Amniotic epithelial cell (primary cell): ENCODE measurements at regions not wholly inside any gene's neighbourhood (a gene's known extent, or its start where the extent isn't known, plus 50 kb on each side); places are given as distances from the start of the nearest gene placed in this dataset.
"Not testable (repeated sequence)": the region's sequence is repeated elsewhere in the genome, so short reads cannot be mapped to it uniquely, and the experiment has no call there.

Experiments
- DNase-seq: peaks from one replicate; pipeline ENCODE4 v3.0.0-alpha.2; 2010; ENCODE audit warnings: low read depth

DNA sequence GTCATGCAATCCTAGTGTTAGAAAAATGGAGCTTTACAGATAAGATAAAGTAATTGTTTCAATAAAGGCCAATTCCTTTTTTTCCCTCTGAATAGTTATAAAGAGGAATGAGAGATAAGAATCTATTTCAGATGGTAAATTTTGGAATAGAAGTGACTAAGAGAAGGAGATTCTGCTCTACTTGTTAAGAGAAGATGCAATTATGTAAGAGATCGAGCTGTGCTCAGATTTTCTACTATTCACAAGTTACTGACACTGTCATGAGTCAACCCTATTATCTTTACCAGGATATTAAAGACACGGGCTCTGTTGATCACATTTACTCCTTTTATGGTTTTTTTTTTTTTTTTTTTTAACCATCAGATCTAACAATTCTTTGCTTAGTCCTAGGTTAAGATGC lies 511.3 kb downstream of the ARL4A start:
- peak; percentile 80 for DNase-seq

- no peak for DNase-seq
Observed at GRCh38 chr7:13201628-13202027, 514.2 kb downstream of the ARL4A start.

DNA sequence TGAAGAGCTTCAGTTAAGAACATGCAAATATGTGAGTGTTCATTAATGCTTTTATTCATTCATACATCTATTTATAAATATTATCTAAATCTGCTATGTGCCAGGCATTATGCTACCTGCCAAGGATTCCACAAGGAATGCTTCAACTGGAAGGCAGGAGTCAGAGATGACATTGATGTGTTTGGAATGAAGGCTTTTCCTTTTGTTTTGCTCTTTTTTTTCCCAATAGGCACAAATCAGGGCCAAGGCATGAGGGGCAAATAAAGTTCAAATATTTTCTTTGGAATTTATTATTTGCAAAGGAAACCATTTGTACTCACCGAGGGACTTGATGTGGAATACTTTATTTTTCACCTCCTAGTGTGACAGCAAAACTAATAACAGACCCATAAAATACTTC lies 530.3 kb downstream of the ARL4A start:
- DNase-seq = no peak

- no peak for DNase-seq
Observed at GRCh38 chr7:13225068-13225467, 537.6 kb downstream of the ARL4A start.

GRCh38 chr7:13226385-13226784 lies 539.0 kb downstream of the ARL4A start:
- DNase-seq = no peak

GRCh38 chr7:13231216-13231615 lies 543.8 kb downstream of the ARL4A start:
- DNase-seq = no peak

DNA sequence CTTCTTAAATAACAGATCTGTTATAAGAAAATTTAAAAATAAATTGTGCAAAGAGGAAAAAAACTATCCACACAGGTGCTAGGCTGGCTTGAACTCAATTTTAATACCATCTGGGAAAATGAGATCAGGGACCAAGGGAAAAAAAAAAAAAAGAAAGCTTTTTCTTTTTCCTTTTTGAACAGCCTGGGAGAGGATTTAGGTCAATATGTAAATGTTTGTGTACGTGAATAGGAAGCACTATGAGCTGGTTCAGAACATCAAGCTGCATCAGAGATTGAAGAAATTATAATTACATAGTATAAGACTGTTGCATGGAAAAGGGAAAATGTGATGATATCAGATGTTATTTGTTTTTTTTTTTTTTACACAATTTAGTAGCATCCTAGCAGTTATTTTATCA lies 548.0 kb downstream of the ARL4A start:
- no peak for DNase-seq

GRCh38 chr7:13236026-13236425 lies 548.6 kb downstream of the ARL4A start:
- no peak for DNase-seq

DNA sequence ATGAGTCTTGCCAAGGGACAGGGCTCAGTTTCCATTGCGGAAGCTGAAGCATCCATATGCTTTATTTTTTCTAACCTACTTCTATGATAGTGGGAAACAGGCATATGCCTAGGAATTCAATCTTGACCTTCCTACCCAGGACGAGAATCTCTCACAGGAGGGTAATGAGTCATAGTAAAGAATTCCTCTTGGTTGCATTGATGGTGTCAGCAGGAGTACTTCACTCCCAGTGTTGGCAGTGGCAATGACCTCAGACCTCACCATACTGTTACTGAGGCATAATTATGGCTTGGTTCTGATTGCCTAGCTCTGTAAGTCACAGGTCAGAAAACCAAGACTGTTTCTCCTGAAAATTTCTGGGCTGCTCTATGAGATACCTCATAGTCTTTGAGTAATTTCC lies 552.9 kb downstream of the ARL4A start:
- peak; percentile 88 for DNase-seq

- DNase-seq = no peak
Observed at GRCh38 chr7:13241416-13241815, 554.0 kb downstream of the ARL4A start.

GRCh38 chr7:13257661-13258060 lies 570.2 kb downstream of the ARL4A start:
- DNase-seq = peak; percentile 50

DNA sequence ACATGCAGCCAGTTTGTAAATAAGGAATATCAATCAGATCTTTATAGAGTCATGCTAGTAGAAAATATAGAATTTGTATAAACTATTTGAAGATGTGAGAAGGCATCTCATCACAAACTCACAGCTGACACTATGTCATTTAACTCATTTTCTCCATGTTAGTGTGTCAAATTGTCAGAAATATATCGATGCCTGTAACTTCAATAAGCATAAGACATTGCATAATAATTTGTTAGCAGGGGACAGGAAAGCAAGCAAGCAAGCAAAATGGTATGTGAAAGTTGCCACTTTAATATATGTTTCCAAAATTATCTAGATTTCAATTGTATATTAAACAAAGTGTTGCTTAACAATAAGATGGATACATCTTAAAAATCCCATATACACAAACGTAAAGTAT lies 571.0 kb downstream of the ARL4A start:
- no peak for DNase-seq

DNA sequence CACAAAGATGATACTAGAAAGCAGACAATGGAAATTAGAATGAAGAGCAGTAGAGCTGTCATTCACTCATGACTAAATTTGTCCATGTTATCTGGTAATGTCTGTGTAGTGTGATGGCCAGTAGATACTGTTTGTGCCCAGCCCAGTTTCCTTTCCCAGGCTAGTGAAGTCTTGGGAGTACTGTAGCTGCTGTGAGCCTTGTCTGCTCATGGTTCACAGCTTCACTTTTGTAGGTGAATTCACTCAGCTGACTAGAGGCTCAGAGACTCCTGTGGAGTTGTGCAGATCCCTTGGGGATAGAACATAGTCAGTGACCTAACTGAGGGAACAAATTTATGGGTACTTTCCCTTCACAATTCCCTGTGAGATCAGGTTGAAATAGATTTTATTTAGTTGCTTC lies 572.5 kb downstream of the ARL4A start:
- DNase-seq = no peak

DNA sequence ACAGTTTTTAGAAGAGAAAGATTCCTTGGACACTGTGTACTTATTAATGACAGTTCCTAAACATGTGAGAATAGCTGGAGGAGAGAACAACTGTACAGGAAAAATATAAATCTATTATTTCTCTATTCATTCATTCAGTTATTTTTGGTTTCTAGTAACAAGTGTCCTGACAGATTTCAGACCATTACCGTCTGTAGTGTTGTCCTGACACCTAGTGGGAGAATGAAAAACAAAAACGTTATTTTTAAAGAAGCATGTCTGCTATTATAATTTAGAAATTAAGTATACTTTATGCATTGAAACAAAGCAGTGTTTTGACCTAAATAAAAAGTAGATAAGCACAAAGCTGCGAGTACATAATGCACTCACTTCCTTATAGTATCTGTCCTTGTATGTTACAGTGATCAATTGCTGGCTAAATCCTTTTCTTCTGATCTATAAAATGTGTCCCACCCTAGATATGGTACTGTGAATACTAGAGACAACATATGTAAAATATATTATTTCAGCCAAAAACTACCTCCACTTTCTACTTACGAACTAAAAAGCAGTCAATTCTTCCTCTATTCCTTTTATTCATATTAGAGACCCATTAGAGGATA lies 575.6 kb downstream of the ARL4A start:
- peak; percentile 47 for DNase-seq

DNA sequence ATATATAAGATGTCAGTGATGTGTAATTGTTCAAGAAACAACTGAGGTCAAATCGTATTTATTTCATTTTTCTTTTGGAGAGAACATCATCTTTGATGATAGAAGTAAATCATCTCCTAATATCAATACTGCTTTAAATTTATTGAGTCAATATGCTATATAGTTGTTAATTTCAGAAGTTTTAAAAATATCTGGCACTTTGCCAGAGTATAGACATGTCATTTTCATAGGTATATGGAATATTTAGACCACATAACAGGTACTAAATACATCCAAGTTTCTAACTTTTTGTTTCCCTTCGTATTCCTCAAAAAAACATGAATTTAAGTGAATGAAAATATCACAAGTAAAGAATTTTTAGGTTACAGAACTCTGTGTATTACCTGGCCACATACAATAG lies 577.8 kb downstream of the ARL4A start:
- no peak for DNase-seq

DNA sequence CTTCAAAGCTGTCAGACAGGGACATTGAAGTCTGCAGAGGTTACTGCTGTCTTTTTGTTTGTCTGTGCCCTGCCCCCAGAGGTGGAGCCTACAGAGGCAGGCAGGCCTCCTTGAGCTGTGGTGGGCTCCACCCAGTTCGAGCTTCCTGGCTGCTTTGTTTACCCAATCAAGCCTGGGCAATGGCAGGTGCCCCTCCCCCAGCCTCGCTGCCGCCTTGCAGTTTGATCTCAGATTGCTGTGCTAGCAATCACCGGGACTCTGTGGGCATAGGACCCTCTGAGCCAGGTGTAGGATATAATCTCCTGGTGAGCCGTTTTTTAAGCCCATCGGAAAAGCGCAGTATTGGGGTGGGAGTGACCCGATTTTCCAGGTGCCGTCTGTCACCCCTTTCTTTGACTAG lies 586.8 kb downstream of the ARL4A start:
- DNase-seq = not testable (repeated sequence)

DNA sequence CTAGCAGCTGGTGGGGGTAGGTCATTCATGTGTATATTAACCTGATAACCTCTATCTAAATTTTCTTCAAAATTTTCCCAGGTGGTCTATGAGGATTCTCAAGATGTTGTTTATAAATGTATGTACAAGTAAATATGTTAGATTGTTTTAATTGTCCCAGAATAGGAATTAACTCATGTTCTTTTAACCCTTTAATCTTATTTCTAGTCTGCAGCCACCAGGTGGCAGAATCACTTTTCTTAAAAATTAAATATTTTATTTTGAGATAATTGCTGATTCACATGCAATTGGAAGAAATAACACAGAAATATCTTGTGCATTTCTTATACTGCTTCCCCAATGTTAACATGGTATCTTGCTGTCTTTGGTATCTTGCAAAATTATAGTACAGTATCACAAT lies 589.5 kb downstream of the ARL4A start:
- DNase-seq = no peak

DNA sequence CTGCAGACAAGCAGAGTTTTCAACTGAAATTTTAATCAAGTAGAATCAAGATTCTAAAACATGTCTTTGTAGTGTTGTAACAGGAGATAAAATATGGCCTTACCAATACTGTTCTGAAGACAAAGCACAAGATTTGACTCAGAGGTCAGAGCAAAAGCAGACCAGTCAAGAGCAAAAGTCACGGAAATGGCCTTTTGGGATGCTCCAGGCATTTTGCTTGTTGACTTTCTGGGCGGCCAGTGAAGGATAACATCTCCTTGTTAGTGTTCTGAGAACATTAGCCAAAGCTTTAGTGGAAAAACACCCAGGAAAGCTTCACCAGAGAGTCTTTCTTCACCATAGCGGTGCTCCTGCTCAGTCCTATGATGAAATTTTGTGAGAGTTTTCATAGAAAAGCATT lies 590.6 kb downstream of the ARL4A start:
- no peak for DNase-seq

- DNase-seq = peak; percentile 13
Observed at GRCh38 chr7:13279854-13280435, 592.5 kb downstream of the ARL4A start.

- DNase-seq = peak; percentile 49
Observed at GRCh38 chr7:13282377-13282980, 595.0 kb downstream of the ARL4A start.

DNA sequence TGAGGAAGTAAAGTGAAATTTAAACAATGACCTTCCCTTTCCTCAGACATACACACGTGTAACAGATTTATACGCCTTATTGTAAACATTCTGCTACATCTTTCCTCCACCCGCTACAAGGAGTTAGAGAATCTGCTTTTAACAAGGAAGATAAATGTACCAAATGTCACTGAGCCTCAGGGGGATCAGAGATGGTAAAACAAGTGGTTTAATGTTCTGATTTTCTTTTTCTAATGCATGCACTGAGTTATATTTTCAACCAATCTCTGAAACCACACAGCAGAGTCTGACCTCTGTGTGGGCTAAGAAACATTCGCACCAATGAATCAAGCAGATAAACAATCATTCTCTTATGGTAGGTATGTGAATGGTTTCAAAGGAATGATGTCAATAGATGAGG lies 599.5 kb downstream of the ARL4A start:
- no peak for DNase-seq

DNA sequence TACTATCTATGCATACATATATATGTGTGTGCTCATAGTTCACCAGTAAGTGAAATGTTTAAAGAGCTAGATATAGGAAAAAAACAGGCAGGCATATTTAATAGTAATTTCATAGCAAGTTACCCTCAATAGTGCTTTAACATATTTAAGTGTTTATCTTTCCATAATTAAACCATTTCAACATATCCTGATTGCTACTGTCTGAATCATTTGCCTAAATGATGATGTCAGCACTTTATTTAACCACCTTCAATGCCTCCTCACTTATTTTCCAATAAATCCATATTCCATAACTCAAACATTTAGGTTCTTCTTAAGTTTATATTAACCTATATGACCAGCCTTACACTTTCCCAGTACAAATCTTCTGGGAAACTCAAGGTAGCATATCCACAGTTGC lies 601.1 kb downstream of the ARL4A start:
- no peak for DNase-seq

- peak; percentile 12 for DNase-seq
Observed at GRCh38 chr7:13290975-13291374, 603.5 kb downstream of the ARL4A start.
